Skin epidermis (tissue), 12 donors: ENCODE measurements at regions not wholly inside any gene's neighbourhood (a gene's known extent, or its start where the extent isn't known, plus 50 kb on each side); places are given as distances from the start of the nearest gene placed in this dataset.

Experiments used
- H3K27ac ChIP-seq, 21 experiments: fragments of 200-600 bp; sonication (generic) in 11 of 21; one replicate each; pipeline ENCODE4 v1.5.0; 2020; ENCODE audit warnings: mild to moderate bottlenecking in 3 of 21, inconsistent platforms in 2 of 21, moderate library complexity in 2 of 21
- H3K4me3 ChIP-seq, 7 experiments: fragments of 200-600 bp; sonication (generic) in 2 of 7; one replicate each; pipeline ENCODE4 v1.5.0; 2020; ENCODE audit warnings: inconsistent platforms in 2 of 7, mild to moderate bottlenecking in 2 of 7, moderate library complexity in 1 of 7

DNA sequence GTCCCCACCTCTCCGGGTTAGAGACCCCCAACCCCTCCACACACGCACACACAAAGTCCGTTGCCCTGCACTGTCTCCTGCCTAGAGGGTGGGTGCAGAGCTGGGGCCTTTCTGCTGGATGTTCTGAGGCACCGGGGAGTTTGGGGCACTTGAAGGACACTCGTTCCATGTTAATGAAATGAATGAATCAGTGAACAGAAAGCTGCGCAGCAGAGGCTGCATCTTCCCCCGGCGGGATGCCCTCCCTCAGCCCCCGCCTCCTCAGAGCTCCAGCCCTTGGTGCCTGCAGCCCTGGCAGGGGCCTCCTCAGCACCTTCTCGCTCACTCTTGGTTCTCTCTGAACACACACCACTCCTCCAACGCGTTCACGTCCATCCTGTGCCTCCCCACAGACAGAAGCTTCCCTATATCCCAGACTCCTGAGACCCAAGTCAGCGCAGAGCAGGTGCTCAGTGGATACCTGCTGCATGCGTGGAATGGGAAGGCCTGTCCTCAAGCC lies 611.9 kb downstream of the TBC1D22A start:
- Histone ChIP-seq H3K27ac (no peak overlapping the region), H3K4me3 (no peak overlapping the region)

DNA sequence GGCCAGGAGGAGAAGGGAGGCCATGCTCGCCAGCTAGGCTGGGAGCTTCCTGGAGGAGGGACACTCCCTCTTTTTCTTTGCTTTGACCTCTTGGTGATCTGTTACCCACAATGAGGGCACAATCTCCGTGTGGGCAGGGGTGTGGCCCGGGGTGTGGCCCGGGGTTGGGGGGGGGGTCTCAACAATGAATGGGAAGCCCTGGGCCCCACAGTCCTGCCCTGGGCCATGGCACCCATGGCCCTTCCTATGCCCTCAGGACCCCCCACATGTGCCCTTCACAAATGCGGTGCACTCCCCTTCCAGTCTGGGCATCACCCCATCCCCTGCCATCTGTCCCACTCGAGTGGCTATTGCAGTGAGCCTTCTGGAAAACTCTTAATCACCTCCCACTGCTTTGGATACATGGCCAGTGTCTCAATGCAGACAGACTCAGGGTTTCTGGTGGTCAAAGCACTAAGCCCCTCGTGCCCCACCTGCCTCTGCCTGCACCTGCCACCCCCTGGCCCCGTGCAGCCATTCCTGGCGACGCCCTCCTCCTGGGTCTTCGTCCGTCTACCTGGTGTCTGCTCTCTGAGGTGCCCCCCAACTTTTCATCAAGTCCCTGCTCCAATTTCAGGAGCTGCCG lies 611.3 kb downstream of the TBC1D22A start:
- Histone ChIP-seq H3K27ac (no peak overlapping the region), H3K4me3 (no peak overlapping the region)

DNA sequence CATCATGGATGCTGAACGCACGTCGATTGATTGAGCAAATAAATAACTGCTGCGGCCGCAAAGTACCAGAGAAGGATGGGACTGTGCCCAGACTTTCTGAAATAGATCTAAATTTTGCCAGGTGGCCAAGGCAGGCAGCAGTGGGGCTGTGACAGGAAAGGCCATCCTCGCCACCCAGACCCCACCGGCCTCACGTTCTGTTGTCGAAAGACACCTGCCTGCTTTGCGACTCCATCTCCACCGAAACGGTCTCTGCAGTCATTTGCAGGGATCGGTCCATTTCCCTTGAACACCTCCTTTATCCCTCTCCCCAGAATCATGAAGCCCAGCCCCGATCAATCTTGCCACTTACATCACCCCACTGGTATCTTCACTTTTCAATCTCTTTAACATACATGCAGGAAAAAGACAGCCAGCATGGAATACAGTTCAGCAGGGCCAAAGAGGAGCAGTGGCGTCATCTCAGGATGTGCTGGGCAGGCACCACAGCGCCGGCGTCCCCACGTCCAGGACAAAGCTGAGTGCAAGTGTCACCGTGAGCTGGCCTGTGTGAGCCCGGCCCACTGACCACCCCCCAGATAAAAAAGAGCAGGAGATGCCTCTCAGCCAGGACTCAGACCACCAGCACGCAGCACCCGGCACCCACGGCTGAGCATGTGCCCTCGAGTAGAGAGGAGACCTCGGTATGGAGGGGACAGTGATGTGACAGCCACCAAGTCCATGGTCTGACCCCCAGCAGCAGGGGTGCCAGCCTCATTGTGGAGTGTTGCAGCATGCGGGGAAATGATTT lies 610.3 kb downstream of the TBC1D22A start:
- no peak overlapping the region for H3K27ac ChIP-seq
- H3K4me3 ChIP-seq: no peak overlapping the region

DNA sequence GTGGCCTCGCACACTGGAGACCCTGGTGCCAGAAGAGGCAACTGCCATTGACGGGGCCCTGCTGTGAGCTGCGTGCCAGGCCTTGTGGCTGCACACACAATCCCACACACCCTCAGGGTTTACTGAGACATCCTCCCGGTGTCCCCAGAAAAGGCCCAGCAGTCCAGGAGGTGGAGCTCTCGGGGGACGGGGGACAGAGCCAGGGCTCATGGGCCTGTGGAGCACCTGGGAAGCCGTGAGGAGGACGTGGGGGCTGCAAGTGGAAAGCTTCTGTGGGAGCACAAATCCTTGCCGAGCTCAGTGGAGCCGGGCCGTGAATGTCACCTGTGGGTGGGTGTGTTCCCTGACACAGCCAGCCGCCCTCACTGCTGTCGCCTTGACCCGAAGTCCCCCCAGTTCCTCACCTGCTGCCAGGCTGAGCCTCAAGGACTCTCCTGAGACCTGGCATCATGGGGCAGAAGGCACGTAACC lies 609.7 kb downstream of the TBC1D22A start:
- Histone ChIP-seq H3K27ac (no peak overlapping the region), H3K4me3 (no peak overlapping the region)

DNA sequence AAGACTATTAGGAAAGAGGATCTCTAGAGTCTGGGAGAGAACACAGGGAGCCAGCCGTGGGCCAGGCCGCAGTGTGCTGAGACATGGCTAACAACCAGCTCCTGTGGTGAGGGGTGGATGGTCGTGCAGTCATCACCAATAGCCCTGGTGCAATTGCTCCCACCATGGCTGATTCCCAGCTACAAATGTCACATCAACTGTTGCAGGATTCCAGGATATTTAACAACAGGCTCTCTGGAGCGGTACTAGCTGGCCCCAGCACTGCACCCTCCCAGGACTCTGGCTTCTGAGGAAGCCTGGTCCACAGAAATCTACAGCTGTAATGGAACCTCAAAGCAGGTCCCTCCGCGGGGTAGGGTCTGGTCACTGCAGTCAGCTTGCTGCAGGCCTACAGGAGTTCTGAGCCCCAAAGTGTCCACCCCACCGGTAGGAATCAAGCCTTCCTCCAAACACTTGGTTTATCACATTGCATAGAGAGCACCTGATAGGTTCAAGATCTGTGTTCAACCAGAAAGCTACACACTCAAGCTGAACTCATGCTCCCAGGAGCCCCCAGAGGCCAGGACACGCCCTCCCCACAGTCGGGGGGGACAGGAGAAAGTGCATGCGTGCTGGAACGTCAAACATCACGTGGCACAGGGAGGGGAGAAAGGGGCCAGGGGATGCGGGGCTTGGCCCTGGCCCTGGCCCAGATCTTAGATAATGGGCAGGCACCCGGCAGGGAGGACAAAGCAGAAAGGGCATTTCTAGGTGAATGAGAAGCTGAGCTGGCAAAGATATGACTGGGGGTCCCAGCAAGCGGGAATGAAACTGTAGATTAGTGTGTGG lies 609.0 kb downstream of the TBC1D22A start:
- no peak overlapping the region for H3K27ac ChIP-seq
- no peak overlapping the region for H3K4me3 ChIP-seq

DNA sequence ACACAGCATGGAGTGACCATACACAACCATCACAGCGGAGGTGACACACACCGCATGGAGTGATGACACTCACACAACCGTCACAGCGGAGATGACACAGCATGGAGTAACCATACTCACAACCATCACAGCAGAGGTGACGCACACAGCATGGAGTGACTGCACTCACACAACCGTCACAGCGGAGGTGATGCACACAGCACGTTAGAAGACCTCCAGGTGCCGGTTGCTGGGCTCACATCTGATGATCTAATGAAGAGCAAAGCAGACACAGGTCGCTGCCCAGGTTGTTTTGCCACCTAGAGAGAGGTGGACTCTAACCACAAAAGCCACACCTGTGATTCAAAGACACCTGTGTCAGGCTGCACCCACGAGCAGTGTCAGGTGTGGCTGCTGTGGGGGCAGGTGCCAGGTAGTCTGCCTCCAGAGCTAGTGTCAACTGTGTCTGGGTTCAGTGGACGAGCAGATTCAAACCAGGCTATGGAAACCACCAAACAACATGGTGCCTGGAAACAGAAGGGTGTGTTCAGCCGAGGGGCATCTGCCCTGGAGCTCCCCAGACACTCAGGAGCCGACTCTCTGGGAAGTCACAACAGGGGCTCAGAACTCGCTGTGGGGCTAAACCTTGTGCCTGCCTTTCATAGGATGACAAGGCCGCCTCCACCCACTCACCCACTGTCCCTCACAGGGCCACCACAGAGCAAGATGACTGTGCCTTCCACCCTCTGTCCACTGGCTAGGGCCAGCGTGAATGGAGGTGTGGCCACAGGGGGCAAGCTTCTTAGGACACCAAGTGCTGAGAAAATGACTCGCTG lies 608.2 kb downstream of the TBC1D22A start:
- H3K27ac ChIP-seq: no peak overlapping the region

DNA sequence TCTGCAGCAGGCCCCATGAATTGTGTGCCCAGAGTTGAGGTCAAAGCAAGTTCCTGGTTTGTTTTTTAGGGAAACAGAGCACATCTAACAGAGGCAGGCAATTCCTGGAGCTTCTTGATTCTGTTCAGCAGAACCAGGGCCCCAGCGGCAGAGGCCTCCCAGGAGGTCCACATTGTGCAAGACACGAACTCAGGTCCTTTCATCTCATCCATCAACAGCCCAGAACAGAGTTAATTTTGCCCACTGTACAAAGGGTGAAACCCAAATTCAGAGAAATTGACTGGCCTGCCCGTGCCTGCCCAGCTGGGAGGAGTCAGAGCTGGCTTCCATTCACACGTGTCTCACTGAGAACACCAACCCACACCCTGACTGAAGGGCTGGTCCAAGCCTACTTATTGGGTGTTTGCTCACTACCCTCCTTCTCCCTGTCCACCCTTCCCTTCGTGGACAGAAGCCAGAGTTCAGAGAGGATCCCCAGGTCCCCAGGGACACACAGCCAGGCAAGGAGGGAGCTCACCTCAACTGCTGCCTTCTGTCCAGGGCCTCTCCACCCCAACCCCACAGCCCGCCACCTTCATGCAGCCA lies 607.1 kb downstream of the TBC1D22A start:
- no peak overlapping the region for H3K4me3 ChIP-seq
- H3K27ac ChIP-seq: no peak overlapping the region

More for the DNA sequence above, 608.2 kb downstream of the TBC1D22A start:
- H3K4me3 ChIP-seq: no peak overlapping the region

DNA sequence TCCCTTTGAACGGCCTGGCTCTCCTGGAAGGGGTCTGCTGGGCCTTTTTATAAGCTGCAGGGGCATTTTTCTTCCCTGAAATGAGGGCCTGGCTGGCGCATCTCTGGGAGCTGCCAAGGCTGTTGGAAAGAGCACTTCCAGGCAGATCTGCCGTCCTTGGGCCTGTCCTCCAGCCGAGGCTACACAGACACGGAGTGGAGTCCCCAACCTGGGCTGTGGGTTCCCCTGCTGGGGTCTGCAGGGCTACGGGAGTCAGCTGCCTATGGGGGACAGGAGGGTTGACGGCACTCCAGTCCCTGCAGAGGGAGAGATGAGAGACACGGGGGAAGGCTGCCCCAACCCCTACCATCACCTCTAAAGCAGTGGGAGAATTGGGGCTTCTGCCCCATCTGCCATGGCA lies 606.6 kb downstream of the TBC1D22A start:
- H3K27ac ChIP-seq: no peak overlapping the region
- H3K4me3 ChIP-seq: no peak overlapping the region

DNA sequence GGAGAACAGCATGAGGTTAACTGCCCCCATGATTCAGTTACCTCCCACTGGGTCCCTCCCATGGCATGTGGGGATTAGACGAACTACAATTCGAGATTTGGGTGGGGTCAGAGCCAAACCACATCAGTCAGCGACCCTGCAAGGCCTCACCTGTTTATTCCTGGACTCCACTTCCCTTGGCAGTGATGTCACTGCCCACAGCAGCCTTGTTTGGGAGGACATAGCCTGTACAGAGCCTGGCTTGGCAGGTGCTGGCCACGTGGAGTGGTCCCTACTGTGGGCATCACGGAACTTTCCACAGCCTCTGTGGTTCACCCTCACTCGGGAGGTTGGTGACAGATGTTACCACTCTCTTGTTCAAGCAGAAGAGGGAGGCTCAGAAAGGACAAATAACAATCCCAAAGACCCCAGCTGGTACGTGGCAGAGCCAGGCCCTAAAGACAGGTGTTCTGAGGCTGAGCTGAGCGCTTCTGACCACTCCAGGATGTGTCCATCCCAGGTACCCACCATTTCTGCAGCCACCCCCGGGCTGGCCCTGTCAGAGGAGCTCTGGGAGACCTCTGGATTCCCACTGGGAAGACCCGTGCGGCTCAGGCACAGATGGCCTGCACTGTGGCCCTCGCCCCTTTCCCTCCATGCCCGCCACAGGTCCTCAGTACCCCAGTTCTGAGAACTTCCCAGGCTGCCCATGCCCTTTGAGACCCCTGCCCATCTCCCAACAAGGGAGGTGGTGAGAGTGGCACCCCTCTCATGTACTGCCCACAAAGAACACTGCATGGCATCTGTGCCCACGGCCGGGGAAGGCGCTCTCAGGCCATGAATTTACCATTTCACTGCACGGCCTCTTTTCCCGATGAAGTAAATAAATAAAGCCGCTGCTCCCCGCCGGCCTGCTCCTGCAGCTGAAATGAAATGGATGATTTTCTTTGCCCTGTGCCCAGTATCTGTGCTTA lies 605.8 kb downstream of the TBC1D22A start:
- H3K27ac ChIP-seq: no peak overlapping the region
- no peak overlapping the region for H3K4me3 ChIP-seq

DNA sequence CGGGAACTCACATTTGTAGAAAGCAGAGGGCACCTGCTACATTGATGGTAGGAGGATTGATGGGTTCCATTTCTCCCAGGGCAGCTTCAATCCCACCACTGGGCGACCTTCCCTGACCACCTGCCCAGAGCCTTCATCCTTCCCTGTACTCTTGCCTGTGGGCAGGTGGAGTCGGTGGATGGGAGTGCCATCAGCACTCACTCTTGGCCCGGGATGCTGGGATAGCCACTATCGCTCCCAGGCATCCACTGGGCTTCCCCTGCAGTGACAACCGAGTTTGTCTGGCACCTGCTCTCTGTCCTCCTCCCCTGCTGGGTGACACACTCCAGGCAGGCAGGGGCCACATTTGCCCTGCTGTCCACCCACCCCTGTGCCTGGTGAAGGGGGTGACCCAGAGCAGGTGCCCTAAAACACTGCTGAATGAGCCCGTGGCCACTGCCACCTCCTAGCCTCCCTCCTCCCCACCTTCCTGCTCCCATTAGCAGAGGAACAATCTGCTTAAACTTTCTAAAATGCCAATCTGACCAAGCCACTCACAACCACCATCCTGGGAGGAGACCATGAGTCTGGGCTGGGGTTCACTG lies 604.7 kb downstream of the TBC1D22A start:
- no peak overlapping the region for H3K27ac ChIP-seq
- no peak overlapping the region for H3K4me3 ChIP-seq

DNA sequence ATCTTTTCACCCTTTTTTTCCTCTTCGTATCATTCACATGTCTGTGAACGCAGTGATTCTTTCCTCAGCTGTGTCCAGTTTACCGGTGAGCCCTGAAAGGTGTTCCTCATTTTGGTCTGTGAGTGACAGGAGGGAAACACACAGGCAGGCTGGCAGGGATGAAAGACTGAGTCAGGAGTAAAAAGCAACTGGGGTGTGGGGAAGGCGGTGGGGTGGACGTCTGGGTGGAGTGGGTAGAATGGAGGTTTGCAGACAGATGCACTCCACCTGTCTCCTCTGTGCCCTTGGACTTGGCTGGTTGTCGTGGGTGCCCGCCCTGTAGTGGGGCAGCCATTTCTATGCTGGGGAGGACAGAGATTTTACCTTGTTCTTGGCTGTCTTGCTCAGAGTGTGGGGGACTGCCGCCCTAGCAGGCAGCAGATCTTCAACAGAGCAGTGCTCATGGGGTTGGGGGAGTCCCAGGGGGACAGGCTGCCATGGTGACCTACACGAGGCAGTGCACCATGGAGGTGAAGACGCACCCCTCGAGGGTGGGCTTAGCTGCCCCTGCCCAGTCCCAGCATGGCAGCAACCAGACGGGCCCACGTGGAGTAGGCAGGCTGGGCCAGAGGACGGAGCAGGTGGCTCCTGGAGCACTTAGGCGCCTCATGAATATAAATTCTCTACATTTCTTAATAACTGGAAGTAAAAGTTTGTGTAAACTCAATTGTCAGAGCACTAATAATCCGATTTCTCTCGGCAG lies 603.7 kb downstream of the TBC1D22A start:
- Histone ChIP-seq H3K4me3 (no peak overlapping the region), H3K27ac (no peak overlapping the region)

DNA sequence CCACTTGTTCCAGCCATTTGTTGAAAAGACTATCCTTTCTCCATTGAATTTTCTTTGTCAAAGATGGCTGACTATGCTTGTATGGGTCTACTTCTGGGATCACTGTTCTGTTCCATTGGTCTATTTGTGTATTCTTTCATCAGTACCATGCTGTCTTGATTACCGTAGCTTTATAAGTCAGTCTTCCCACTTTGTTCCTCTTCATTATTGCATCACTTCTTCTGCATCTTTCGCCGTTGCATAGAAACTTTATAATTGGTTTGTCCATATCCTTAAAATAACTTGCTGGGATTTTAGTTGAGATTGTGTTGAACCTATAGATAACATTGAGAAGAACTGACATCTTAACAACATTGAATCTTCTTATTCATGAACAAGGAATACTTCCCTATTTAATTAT lies 598.8 kb downstream of the TBC1D22A start:
- Histone ChIP-seq H3K27ac (no peak overlapping the region), H3K4me3 (no peak overlapping the region)

DNA sequence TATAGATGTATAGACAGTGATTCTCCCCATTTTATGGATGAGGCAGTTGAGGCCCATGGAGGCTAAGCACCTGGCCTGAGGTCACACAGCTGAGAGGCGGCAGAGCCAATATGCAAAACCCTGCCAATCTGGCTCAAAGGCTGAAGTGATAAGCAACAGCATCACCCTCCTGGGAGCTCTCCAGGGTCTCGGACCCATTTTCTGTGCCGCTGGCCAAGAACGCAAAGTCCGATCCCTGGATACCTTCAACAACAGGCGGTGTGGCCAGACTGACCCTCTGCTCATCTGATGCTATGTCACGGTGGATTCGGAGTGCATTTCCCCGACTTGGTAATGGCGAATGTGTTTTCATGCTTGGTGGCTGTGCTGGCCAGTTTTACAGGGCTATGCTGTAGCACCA lies 595.0 kb downstream of the TBC1D22A start:
- H3K4me3 ChIP-seq: no peak overlapping the region
- H3K27ac ChIP-seq: no peak overlapping the region

DNA sequence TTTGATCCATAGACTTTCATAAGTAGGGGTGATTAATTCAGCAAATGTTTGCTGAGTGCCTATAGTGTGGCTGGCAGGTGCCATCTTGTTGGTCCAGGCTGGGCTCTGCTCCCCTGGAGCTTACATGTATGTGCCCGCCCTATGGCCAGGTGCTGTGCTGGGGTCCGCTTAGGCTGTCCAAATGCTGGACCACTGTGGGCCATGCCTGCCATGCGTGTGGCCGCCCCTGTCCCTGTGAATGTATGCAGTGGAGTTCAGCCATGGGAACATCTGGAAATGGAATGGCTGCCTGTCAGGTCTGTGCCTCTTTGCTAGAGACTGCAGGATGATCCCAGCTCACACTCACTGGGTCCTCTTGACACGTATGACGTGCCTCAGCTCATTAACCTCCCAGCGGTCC lies 594.6 kb downstream of the TBC1D22A start:
- H3K27ac ChIP-seq: no peak overlapping the region
- H3K4me3 ChIP-seq: no peak overlapping the region

DNA sequence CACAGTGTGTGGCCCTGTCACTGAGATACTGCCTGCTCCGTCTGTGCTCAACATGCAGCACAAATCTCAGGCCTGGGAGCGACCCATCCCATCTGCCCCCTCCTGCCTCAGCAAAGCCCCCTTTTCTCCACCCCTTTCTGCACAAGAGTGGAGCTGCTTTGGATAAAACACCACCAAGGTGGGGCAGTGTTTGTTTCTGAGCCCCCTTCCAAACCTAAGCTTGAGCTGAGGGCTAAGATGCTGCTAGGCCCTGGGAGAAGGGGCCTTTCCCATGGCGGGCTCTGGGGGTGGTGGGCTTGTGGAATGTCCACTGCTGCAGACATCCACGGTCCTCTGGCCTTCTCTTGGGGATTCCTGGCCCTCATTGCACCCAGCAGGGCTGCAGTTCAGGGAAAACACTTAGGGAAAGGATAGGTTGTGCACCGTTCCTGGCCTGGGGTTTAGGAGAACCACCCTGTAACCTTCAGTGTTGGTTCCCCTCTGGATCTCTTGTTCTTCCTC lies 594.1 kb downstream of the TBC1D22A start:
- no peak overlapping the region for H3K4me3 ChIP-seq
- H3K27ac ChIP-seq: no peak overlapping the region

DNA sequence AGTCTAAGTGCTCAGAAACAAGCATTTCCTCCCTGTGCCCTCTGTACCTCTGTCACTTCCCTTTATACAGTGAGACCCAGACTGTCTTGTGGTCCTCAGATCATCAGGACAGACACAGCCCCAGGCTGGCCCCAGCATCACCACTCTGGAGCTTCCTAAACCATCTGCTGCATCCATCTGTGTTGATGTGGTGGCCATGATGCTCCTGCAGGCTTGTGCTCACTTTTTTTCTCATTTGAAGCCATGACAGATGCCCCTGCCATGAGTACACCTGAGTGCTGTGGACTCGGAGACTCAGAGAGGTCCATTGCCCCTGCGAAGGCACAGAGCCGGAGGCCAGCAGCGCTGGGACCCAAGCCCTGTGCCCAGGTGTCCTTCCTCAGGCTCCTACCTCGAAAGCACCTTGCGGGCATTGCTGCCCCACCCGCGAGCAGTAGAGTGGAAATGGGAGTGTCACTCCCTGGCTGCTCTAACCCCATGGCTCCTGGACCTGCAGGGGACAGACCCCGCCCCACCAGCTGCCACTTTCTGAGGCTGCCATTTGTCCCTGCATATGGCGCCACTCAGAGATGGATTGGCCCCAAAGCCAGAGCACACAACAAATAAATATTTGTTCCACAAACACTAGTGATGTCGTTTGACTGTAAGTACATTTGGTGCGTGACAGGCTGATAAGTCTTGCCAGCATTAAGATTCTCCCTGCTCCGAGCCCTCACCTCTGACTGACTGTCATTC lies 593.5 kb downstream of the TBC1D22A start:
- Histone ChIP-seq H3K4me3 (no peak overlapping the region), H3K27ac (no peak overlapping the region)
